ENCODE measurements at regions not wholly inside any gene's neighbourhood (a gene's known extent, or its start where the extent isn't known, plus 50 kb on each side); places are given as distances from the start of the nearest gene placed in this dataset.

- H3K27me3 Mint-ChIP-seq: peaks cover 26% of the 10 kb centered on the region
- ATAC-seq: no peak
- H3K27ac Mint-ChIP-seq: no peak overlapping the region
- DNase-seq: no peak
- H3K9me3 Mint-ChIP-seq: peaks cover 0 to 7% of the 10 kb centered on the region in 2 donors
- H3K4me1 Mint-ChIP-seq: no peaks in the 10 kb centered on the region
- no peak overlapping the region for H3K4me3 Mint-ChIP-seq
Measured at GRCh38 chr16:86798247-86799041, 220.1 kb downstream of the FOXL1 start.

- no peak for DNase-seq
- Mint-ChIP-seq H3K27ac (no peak overlapping the region), H3K4me1 (no peaks in the 10 kb centered on the region), H3K4me3 (no peak overlapping the region), H3K27me3 (peaks cover 19% of the 10 kb centered on the region), H3K9me3 (peaks cover 0 to 7% of the 10 kb centered on the region in 2 donors)
- no peak for ATAC-seq
Measured at GRCh38 chr16:86799367-86799766, 221.0 kb downstream of the FOXL1 start.

- Mint-ChIP-seq H3K27me3 (peaks cover 22% of the 10 kb centered on the region), H3K4me1 (no peaks in the 10 kb centered on the region), H3K9me3 (peaks cover 0 to 7% of the 10 kb centered on the region in 2 donors), H3K27ac (no peak overlapping the region), H3K4me3 (no peak overlapping the region)
- DNase-seq (no peak), ATAC-seq (no peak)
Measured at GRCh38 chr16:86800894-86801293, 222.5 kb downstream of the FOXL1 start.

GRCh38 chr16:86802013-86802412, 223.7 kb downstream of the FOXL1 start:
- Mint-ChIP-seq H3K9me3 (peaks cover 0 to 7% of the 10 kb centered on the region in 2 donors), H3K27me3 (peaks cover 33% of the 10 kb centered on the region), H3K27ac (no peak overlapping the region), H3K4me3 (no peak overlapping the region), H3K4me1 (no peaks in the 10 kb centered on the region)
- ATAC-seq (no peak), DNase-seq (no peak)

GRCh38 chr16:86805188-86805587, 226.8 kb downstream of the FOXL1 start:
- ATAC-seq: no peak
- Mint-ChIP-seq H3K9me3 (no peaks in the 10 kb centered on the region), H3K4me3 (no peak overlapping the region), H3K27ac (no peak overlapping the region), H3K4me1 (no peaks in the 10 kb centered on the region), H3K27me3 (peaks cover 24% of the 10 kb centered on the region)
- no peak for DNase-seq

GRCh38 chr16:86806181-86806837, 228.0 kb downstream of the FOXL1 start:
- Mint-ChIP-seq H3K9me3 (no peaks in the 10 kb centered on the region), H3K27me3 (peaks cover 24% of the 10 kb centered on the region), H3K4me3 (no peak overlapping the region), H3K4me1 (no peaks in the 10 kb centered on the region), H3K27ac (no peak overlapping the region)
- ATAC-seq: no peak
- DNase-seq: no peak

- Mint-ChIP-seq H3K4me3 (no peak overlapping the region), H3K9me3 (no peaks in the 10 kb centered on the region), H3K27ac (no peak overlapping the region), H3K27me3 (peaks cover 24% of the 10 kb centered on the region), H3K4me1 (no peaks in the 10 kb centered on the region)
- ATAC-seq (no peak), DNase-seq (no peak)
Measured at GRCh38 chr16:86806838-86807351, 228.5 kb downstream of the FOXL1 start.

GRCh38 chr16:86808863-86809444, 230.6 kb downstream of the FOXL1 start:
- H3K27ac Mint-ChIP-seq: no peak overlapping the region

GRCh38 chr16:86809458-86809955, 231.2 kb downstream of the FOXL1 start:
- no peak overlapping the region for H3K27ac Mint-ChIP-seq
- no peaks in the 10 kb centered on the region for H3K9me3 Mint-ChIP-seq
- ATAC-seq (no peak), DNase-seq (no peak)
- H3K27me3 Mint-ChIP-seq: peaks cover 24% of the 10 kb centered on the region
- no peaks in the 10 kb centered on the region for H3K4me1 Mint-ChIP-seq
- no peak overlapping the region for H3K4me3 Mint-ChIP-seq

More at GRCh38 chr16:86808863-86809444, 230.6 kb downstream of the FOXL1 start:
- no peak overlapping the region for H3K4me3 Mint-ChIP-seq
- no peaks in the 10 kb centered on the region for H3K9me3 Mint-ChIP-seq
- no peaks in the 10 kb centered on the region for H3K4me1 Mint-ChIP-seq
- H3K27me3 Mint-ChIP-seq: peaks cover 24% of the 10 kb centered on the region
- ATAC-seq (no peak), DNase-seq (no peak)

- peaks cover 24% of the 10 kb centered on the region for H3K27me3 Mint-ChIP-seq
- no peak overlapping the region for H3K27ac Mint-ChIP-seq
- H3K4me3 Mint-ChIP-seq: no peak overlapping the region
- H3K9me3 Mint-ChIP-seq: no peaks in the 10 kb centered on the region
- H3K4me1 Mint-ChIP-seq: no peaks in the 10 kb centered on the region
- no peak for ATAC-seq
- no peak for DNase-seq
Measured at GRCh38 chr16:86810062-86810461, 231.7 kb downstream of the FOXL1 start.

GRCh38 chr16:86812363-86812970, 234.1 kb downstream of the FOXL1 start:
- Mint-ChIP-seq H3K27ac (no peak overlapping the region), H3K4me3 (no peak overlapping the region)
- ATAC-seq: no peak

GRCh38 chr16:86814256-86814655, 235.9 kb downstream of the FOXL1 start:
- H3K9me3 Mint-ChIP-seq: no peaks in the 10 kb centered on the region
- H3K4me1 Mint-ChIP-seq: no peaks in the 10 kb centered on the region
- ATAC-seq: no peak

More at GRCh38 chr16:86812363-86812970, 234.1 kb downstream of the FOXL1 start:
- H3K27me3 Mint-ChIP-seq: peaks cover 5% of the 10 kb centered on the region
- no peaks in the 10 kb centered on the region for H3K4me1 Mint-ChIP-seq
- H3K9me3 Mint-ChIP-seq: no peaks in the 10 kb centered on the region
- DNase-seq: no peak

GRCh38 chr16:86816930-86817625, 238.7 kb downstream of the FOXL1 start:
- Mint-ChIP-seq H3K27me3 (peaks cover 19% of the 10 kb centered on the region), H3K4me1 (no peaks in the 10 kb centered on the region), H3K4me3 (no peak overlapping the region), H3K9me3 (no peaks in the 10 kb centered on the region), H3K27ac (no peak overlapping the region)
- DNase-seq (no peak), ATAC-seq (no peak)

More at GRCh38 chr16:86814256-86814655, 235.9 kb downstream of the FOXL1 start:
- H3K27me3 Mint-ChIP-seq: peaks cover 16% of the 10 kb centered on the region
- H3K27ac Mint-ChIP-seq: no peak overlapping the region
- H3K4me3 Mint-ChIP-seq: no peak overlapping the region
- no peak for DNase-seq

GRCh38 chr16:86818671-86819532, 240.6 kb downstream of the FOXL1 start:
- Mint-ChIP-seq H3K9me3 (no peaks in the 10 kb centered on the region), H3K27ac (no peak overlapping the region), H3K4me1 (no peaks in the 10 kb centered on the region), H3K4me3 (no peak overlapping the region), H3K27me3 (peaks cover 25% of the 10 kb centered on the region)
- DNase-seq: no peak
- no peak for ATAC-seq
